ENCODE measurements at regions not wholly inside any gene's neighbourhood (a gene's known extent, or its start where the extent isn't known, plus 50 kb on each side); places are given as distances from the start of the nearest gene placed in this dataset.

GRCh38 chr10:3452683-3453361 lies 280.2 kb upstream of the PITRM1 start:
- Histone ChIP-seq H3K27me3 (no peaks in the 10 kb centered on the region), H3K9me3 (replicated peaks) (no peaks in the 10 kb centered on the region), H3K27ac (no peak overlapping the region), H3K36me3 (no peaks in the 10 kb centered on the region), H3K4me1 (no peaks in the 10 kb centered on the region), H3K4me3 (no peak overlapping the region)
- DNase-seq: no peak

DNA sequence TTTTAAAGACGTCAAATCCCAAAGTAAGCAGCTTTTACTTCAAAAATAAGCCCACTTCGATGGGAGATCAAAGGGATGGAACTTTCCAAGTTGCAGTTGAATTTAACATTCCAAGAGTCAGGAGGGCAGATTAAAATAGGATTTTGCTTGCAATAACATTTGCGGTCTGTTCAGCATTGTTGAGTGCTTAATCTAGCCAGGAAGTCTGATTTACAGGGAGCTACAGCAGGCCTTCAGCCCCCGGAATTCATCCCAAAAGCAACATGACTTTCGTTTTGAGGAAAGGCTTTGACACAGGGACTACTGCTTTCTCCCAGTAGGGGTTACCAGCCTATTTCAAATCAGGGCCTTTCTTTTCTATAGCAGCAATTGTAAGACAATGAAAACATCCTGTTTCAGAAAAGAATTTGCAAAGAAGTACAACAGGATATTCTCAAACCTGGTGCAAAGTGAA lies 279.6 kb upstream of the PITRM1 start:
- H3K27me3 ChIP-seq: no peaks in the 10 kb centered on the region
- DNase-seq: peak; percentile 6 to 18
- H3K4me1 ChIP-seq: no peaks in the 10 kb centered on the region
- H3K36me3 ChIP-seq: no peaks in the 10 kb centered on the region
- H3K27ac ChIP-seq: no peak overlapping the region
- no peaks in the 10 kb centered on the region for H3K9me3 ChIP-seq (replicated peaks)
- H3K4me3 ChIP-seq: no peak overlapping the region

DNA sequence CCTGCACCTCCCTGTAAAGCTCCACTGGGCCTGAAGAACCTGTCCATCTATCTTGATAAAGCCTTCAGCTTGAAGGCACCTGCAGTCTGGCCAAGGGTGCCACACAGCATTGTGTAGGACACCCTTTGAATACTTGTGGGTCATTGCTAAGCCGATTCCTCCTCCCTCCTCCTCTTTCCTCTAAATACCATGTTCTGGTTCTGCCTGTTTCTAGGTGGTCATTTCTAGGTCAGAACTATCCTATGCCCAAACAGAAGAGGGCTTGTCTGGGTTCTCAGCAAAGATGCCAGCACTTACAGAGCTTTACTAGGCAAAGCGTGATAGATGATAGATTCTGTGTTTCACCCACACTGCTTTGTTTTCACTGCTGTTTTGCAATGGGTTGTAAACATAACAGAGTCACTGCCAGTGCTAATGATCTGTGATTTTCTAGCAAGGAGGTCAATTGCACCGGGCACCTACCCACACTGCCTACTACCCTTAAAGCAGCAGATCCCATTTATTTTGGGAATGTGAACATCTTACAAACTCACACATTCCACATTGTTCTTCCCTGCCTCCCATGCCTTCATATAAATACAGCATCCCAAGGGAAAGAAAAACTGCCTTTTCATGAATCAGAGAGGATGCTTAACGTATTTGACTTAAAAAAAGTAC lies 279.1 kb upstream of the PITRM1 start:
- Histone ChIP-seq H3K4me3 (no peak overlapping the region), H3K9me3 (replicated peaks) (no peaks in the 10 kb centered on the region), H3K4me1 (no peaks in the 10 kb centered on the region), H3K27ac (no peak overlapping the region), H3K36me3 (no peaks in the 10 kb centered on the region), H3K27me3 (no peaks in the 10 kb centered on the region)
- DNase-seq: no peak

DNA sequence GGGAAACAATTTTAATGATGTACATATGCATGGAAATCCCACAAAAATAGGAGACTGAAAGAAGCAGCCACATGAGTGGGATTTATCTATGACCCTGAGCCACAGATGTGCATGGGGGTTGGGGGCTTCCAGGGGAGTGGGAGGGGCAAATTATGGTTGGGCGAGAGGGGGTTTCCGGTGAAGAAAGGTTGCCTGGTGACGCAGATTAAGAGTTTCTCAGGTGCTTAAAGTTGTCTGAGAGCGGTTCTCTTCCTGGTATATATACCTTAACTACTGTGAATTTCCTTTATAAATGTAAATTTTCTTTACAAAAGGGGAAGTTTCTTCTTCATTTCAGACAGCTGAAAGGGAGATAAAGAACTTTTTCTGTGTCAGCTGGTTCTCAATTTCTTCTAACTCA lies 273.6 kb upstream of the PITRM1 start:
- no peaks in the 10 kb centered on the region for H3K4me1 ChIP-seq
- H3K27me3 ChIP-seq: no peaks in the 10 kb centered on the region
- no peak overlapping the region for H3K4me3 ChIP-seq
- H3K9me3 ChIP-seq (replicated peaks): no peaks in the 10 kb centered on the region
- H3K36me3 ChIP-seq: no peaks in the 10 kb centered on the region
- DNase-seq: no peak
- H3K27ac ChIP-seq: no peak overlapping the region

DNA sequence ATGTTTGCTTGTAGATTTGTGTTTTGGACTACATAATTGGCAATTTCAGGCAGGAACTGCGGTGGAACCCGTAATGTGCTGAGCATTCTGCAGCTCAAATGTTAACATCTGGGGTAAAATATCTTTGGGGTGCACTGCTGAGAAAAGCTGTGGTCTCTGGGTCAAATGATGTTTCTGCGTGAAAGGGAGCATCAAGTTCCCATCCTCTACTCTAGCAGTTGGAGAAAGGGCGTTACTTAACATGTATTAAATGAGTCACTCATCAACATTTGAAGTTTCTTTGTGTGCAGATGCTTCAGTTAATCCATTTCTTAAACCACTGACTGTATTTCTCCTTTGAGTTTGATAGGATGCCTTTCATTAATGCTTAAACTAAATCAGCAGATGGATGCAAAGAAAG lies 273.1 kb upstream of the PITRM1 start:
- H3K27me3 ChIP-seq: no peaks in the 10 kb centered on the region
- no peaks in the 10 kb centered on the region for H3K36me3 ChIP-seq
- H3K27ac ChIP-seq: no peak overlapping the region
- H3K4me1 ChIP-seq: no peaks in the 10 kb centered on the region
- H3K9me3 ChIP-seq (replicated peaks): no peaks in the 10 kb centered on the region
- no peak overlapping the region for H3K4me3 ChIP-seq
- no peak for DNase-seq

DNA sequence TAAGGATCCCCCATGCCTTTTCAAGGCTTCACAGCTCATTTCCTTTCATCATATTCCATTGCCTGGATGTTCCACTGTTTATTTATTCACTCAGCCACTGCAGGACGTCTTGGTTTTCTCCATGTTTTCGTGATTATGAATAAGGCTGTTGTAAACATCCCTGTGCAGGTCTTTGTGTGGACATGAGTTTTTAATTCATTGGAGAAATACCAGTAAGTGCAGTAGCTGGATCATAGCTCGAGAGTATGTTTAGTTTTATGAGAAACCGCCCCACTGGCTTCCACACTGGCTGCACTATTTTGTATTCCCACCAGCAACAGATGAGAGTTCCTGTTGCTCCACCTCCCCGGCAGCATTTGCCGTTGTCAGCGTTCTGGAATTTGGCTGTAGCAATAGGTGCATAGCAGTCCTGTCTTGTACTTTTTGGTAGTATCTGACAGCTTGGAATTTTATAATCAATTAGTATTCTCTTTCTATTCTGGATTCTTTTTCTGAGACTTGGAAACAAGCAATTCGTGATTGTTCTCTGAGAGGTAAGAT lies 269.9 kb upstream of the PITRM1 start:
- no peaks in the 10 kb centered on the region for H3K27me3 ChIP-seq
- H3K27ac ChIP-seq: no peak overlapping the region
- no peaks in the 10 kb centered on the region for H3K4me1 ChIP-seq
- H3K36me3 ChIP-seq: no peaks in the 10 kb centered on the region
- no peak overlapping the region for H3K4me3 ChIP-seq
- no peaks in the 10 kb centered on the region for H3K9me3 ChIP-seq (replicated peaks)
- DNase-seq: no peak

GRCh38 chr10:3439183-3439582 lies 266.6 kb upstream of the PITRM1 start:
- H3K4me1 ChIP-seq: no peaks in the 10 kb centered on the region
- no peak overlapping the region for H3K4me3 ChIP-seq
- H3K36me3 ChIP-seq: no peaks in the 10 kb centered on the region
- DNase-seq: no peak
- H3K27me3 ChIP-seq: no peaks in the 10 kb centered on the region
- H3K27ac ChIP-seq: no peak overlapping the region
- no peaks in the 10 kb centered on the region for H3K9me3 ChIP-seq (replicated peaks)

GRCh38 chr10:3438606-3439005 lies 266.0 kb upstream of the PITRM1 start:
- Histone ChIP-seq H3K4me1 (no peaks in the 10 kb centered on the region), H3K4me3 (no peak overlapping the region), H3K27me3 (no peaks in the 10 kb centered on the region), H3K27ac (no peak overlapping the region), H3K36me3 (no peaks in the 10 kb centered on the region), H3K9me3 (replicated peaks) (no peaks in the 10 kb centered on the region)
- DNase-seq: no peak

DNA sequence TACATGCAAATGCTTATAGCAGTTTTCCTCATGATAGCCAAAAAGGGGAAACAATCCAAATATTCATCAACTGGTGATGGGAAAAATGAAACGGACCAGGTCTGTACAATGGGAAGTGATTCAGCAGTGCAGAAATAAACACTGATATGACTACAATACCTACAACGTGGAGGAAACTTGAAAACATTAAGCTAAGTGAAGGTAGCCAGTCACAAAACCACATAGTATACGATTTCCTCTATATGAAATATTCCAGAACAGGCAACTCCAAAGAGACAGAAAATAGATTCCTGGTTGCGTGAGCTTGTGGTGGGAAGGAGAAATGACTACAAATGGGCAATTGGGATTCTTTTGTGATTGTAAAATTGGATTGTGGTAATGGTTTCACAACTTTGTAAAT lies 263.1 kb upstream of the PITRM1 start:
- H3K4me3 ChIP-seq: no peak overlapping the region
- no peak for DNase-seq
- H3K4me1 ChIP-seq: no peaks in the 10 kb centered on the region
- H3K9me3 ChIP-seq (replicated peaks): no peaks in the 10 kb centered on the region
- no peaks in the 10 kb centered on the region for H3K36me3 ChIP-seq
- H3K27me3 ChIP-seq: no peaks in the 10 kb centered on the region
- H3K27ac ChIP-seq: no peak overlapping the region

GRCh38 chr10:3433988-3434387 lies 261.4 kb upstream of the PITRM1 start:
- Histone ChIP-seq H3K9me3 (replicated peaks) (no peaks in the 10 kb centered on the region), H3K4me1 (no peaks in the 10 kb centered on the region), H3K4me3 (no peak overlapping the region), H3K36me3 (no peaks in the 10 kb centered on the region), H3K27ac (no peak overlapping the region), H3K27me3 (no peaks in the 10 kb centered on the region)
- DNase-seq: no peak

- Histone ChIP-seq H3K9me3 (replicated peaks) (no peaks in the 10 kb centered on the region), H3K4me3 (no peak overlapping the region), H3K27ac (no peak overlapping the region), H3K36me3 (no peaks in the 10 kb centered on the region), H3K4me1 (no peaks in the 10 kb centered on the region), H3K27me3 (no peaks in the 10 kb centered on the region)
- no peak for DNase-seq
Observed at GRCh38 chr10:3433131-3433530, 260.5 kb upstream of the PITRM1 start.

DNA sequence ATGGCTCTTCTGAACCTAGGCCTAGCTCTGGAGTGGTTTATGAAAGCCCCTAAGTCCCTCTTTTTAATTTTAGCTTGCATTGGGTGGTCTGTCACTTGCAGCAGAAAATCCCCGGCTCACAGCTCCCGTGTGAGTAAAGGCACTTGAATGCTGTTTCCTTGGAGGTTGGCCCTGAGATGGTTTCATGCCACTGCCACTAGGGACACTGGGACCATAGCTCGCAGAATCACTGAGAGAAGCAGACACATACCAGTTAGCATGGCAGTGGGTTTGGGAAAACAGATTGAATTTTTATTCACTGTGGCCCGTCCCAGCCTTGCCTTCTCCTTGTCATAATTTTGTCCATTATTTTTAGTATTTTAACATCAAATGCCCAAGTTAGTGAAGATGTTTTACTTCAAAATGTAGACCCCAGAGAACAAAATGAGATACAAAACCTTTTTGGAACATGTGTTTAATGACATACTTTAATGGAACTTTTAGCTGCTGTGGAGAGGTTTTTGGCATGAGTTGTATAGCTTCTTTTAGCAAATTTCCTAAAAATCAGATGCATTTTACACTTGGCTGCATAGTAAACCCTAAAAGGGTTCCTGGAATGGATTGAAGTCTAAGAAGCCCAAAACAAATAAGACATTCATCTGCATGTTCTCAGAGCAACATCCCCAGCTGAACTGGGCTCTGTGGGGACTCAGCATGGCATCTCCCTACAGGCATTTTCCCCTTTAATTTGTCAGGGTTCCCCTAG lies 259.7 kb upstream of the PITRM1 start:
- no peak overlapping the region for H3K4me3 ChIP-seq
- DNase-seq: no peak
- H3K9me3 ChIP-seq (replicated peaks): no peaks in the 10 kb centered on the region

DNA sequence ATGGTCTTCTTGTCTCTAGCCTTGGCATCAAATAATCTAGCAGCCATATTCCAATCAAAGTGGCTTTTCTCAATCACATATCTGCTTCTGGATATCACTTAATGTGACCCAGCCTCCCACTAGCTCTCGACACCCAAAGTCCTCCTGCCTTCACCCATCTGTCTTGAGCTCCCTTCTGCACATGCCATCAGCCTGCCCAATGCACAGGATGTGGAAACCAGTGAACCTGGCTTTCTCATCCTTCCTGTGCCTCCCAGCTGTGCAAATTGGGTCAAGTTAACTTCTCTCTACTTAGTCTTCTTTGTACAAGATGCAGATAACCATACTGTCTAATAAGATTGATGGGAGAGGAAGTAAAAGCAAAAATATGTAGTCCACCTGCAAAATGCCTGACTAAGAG lies 257.9 kb upstream of the PITRM1 start:
- H3K27ac ChIP-seq: no peak overlapping the region
- no peaks in the 10 kb centered on the region for H3K27me3 ChIP-seq

More for the DNA sequence above, 259.7 kb upstream of the PITRM1 start:
- Histone ChIP-seq H3K27ac (no peak overlapping the region), H3K27me3 (no peaks in the 10 kb centered on the region), H3K4me1 (no peaks in the 10 kb centered on the region), H3K36me3 (no peaks in the 10 kb centered on the region)

GRCh38 chr10:3429676-3430075 lies 257.1 kb upstream of the PITRM1 start:
- Histone ChIP-seq H3K4me1 (no peaks in the 10 kb centered on the region), H3K36me3 (no peaks in the 10 kb centered on the region), H3K27ac (no peak overlapping the region), H3K4me3 (no peak overlapping the region), H3K9me3 (replicated peaks) (no peaks in the 10 kb centered on the region), H3K27me3 (no peaks in the 10 kb centered on the region)
- no peak for DNase-seq

More for the DNA sequence above, 257.9 kb upstream of the PITRM1 start:
- DNase-seq: no peak
- Histone ChIP-seq H3K9me3 (replicated peaks) (no peaks in the 10 kb centered on the region), H3K4me1 (no peaks in the 10 kb centered on the region), H3K36me3 (no peaks in the 10 kb centered on the region), H3K4me3 (no peak overlapping the region)

DNA sequence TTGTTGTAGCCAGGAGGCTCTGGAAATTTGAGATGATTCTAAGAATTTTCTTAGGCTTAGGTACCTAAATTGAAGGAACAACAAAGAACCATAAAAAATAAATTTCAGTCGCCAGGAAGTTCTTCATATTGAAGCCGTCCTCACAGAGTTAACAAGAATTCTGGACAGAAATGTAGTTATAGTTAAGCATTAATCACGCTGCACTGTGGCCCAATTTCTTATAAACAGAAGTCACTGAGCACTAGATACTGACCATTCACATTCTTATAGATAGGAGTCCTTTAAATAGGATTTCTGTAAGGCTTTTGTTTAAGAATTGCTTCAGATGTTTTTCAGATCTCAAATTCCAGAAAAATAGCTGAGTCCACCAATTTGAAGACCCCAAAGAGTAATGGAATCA lies 256.2 kb upstream of the PITRM1 start:
- Histone ChIP-seq H3K27me3 (no peaks in the 10 kb centered on the region), H3K4me1 (no peaks in the 10 kb centered on the region), H3K9me3 (replicated peaks) (no peaks in the 10 kb centered on the region), H3K27ac (no peak overlapping the region), H3K4me3 (no peak overlapping the region), H3K36me3 (no peaks in the 10 kb centered on the region)
- no peak for DNase-seq

Measured in SJCRH30 (cell line).